ENCODE measurements at regions not wholly inside any gene's neighbourhood (a gene's known extent, or its start where the extent isn't known, plus 50 kb on each side); places are given as distances from the start of the nearest gene placed in this dataset.

GRCh38 chr7:109522585-109522984, 952.9 kb downstream of the DNAJB9 start:
- no peak for TF ChIP-seq POLR2A (IDR thresholded peaks at IDR 0.05; ENCODE audit: low read depth, low read length)
- TF ChIP-seq TAF1 (IDR thresholded peaks at IDR 0.05; ENCODE audit: low read depth, low read length) = no peak

Data from GM12891 (cell line).